Transverse colon (tissue), 4 donors: ENCODE measurements at regions not wholly inside any gene's neighbourhood (a gene's known extent, or its start where the extent isn't known, plus 50 kb on each side); places are given as distances from the start of the nearest gene placed in this dataset.
"Not testable (repeated sequence)": the region's sequence is repeated elsewhere in the genome, so short reads cannot be mapped to it uniquely, and the experiment has no call there.

ENCODE experiments used
- CTCF ChIP-seq, 5 experiments: fragments of 200-600 bp in 3 of 5; fragments of 450-650 bp in 2 of 5; sonication (generic) in 3 of 5; IDR thresholded peaks; 1 replicate in 2 of 5; 2 replicates in 3 of 5; pipeline ENCODE4 v1.5.1; 2016 to 2017; ENCODE audit warnings: antibody characterized with exemption in 5 of 5, inconsistent platforms in 3 of 5, mild to moderate bottlenecking in 2 of 5, moderate library complexity in 1 of 5
- EP300 ChIP-seq: sonication (generic); formaldehyde crosslinking; IDR thresholded peaks from one replicate; pipeline ENCODE4 v1.6.1; 2017; ENCODE audit warnings: antibody characterized with exemption, low read depth
- POLR2A ChIP-seq: fragments of 450-650 bp; IDR thresholded peaks from one replicate; pipeline ENCODE4 v1.6.1; 2016; ENCODE audit warnings: antibody characterized with exemption, mild to moderate bottlenecking, moderate library complexity
- POLR2AphosphoS5 ChIP-seq, 3 donors: sonication (generic); formaldehyde crosslinking; IDR thresholded peaks; one replicate each; pipeline ENCODE4 v1.6.1; 2016; ENCODE audit warnings: antibody characterized with exemption in 3 of 3

GRCh38 chr2:225802076-225802475, 402.6 kb downstream of the NYAP2 start:
- not testable (repeated sequence) for TF ChIP-seq CTCF (IDR thresholded peaks at IDR 0.05); POLR2A; POLR2AphosphoS5 (IDR thresholded peaks at IDR 0.05); EP300
